DND-41 (cell line): ENCODE measurements at regions not wholly inside any gene's neighbourhood (a gene's known extent, or its start where the extent isn't known, plus 50 kb on each side); places are given as distances from the start of the nearest gene placed in this dataset.

Experiments used
- ATAC-seq: fragments of 200-7000 bp; cut with Tn5 transposase; 3 replicates; pipeline ENCODE4 v1.9.1; 2021; ENCODE audit warnings: low read depth; ENCODE audit not compliant: insufficient read depth
- DNase-seq: peaks from one replicate; pipeline ENCODE4 v3.0.0-alpha.2; 2020
- H2AFZ ChIP-seq: 2 replicates; pipeline ENCODE4 v1.6.0; 2012; ENCODE audit warnings: low read depth, low read length
- H3K27ac ChIP-seq: 2 replicates; pipeline ENCODE4 v1.5.1; 2012; ENCODE audit warnings: low read length, inconsistent platforms
- H3K27me3 ChIP-seq: fragments of 200-600 bp; sonication (generic); 2 replicates; pipeline ENCODE4 v1.6.0; 2012; ENCODE audit warnings: low read length, mild to moderate bottlenecking, inconsistent platforms; ENCODE audit not compliant: insufficient read depth, poor library complexity
- H3K36me3 ChIP-seq: 2 replicates; pipeline ENCODE4 v1.5.1; 2012; ENCODE audit warnings: low read length, inconsistent platforms; ENCODE audit not compliant: insufficient read depth
- H3K4me1 ChIP-seq: 2 replicates; pipeline ENCODE4 v1.5.1; 2012; ENCODE audit warnings: mild to moderate bottlenecking, low read length; ENCODE audit not compliant: insufficient read depth
- H3K4me2 ChIP-seq: 2 replicates; pipeline ENCODE4 v1.6.0; 2012; ENCODE audit warnings: mild to moderate bottlenecking, moderate library complexity, low read length, inconsistent platforms; ENCODE audit not compliant: insufficient read depth
- H3K4me3 ChIP-seq, 2 experiments: fragments of 200-600 bp in 1 of 2; shearing (Covaris generic) in 1 of 2; 2 replicates each; pipeline ENCODE4 v1.5.1; 2012 to 2016; ENCODE audit warnings: inconsistent platforms in 2 of 2, low read length in 2 of 2, mild to moderate bottlenecking in 2 of 2, low read depth in 1 of 2, moderate library complexity in 1 of 2
- H3K79me2 ChIP-seq: 2 replicates; pipeline ENCODE4 v1.6.0; 2012; ENCODE audit warnings: low read length, inconsistent platforms; ENCODE audit not compliant: insufficient read depth
- H3K9ac ChIP-seq: 2 replicates; pipeline ENCODE4 v1.6.0; 2012; ENCODE audit warnings: low read depth, mild to moderate bottlenecking, inconsistent platforms, low read length, moderate library complexity
- H3K9me3 ChIP-seq: 2 replicates; pipeline ENCODE4 v1.5.1; 2012; ENCODE audit warnings: low read length, moderate library complexity, mild to moderate bottlenecking, inconsistent platforms; ENCODE audit not compliant: insufficient read depth, severe bottlenecking
- H4K20me1 ChIP-seq: 2 replicates; pipeline ENCODE4 v1.6.0; 2012; ENCODE audit warnings: low read length; ENCODE audit not compliant: insufficient read depth
- EZH2 ChIP-seq: IDR thresholded peaks from 3 replicates; pipeline ENCODE4 v1.6.1; 2012; ENCODE audit warnings: borderline replicate concordance, low read depth, mild to moderate bottlenecking, moderate library complexity, low read length, inconsistent platforms; ENCODE audit not compliant: severe bottlenecking
- TF ChIP-seq, protein P1 (sequence below): IDR thresholded peaks from 2 replicates; pipeline ENCODE4 v1.5.1; 2012; ENCODE audit warnings: borderline replicate concordance, low read length, moderate library complexity, mild to moderate bottlenecking; ENCODE audit not compliant: poor library complexity, severe bottlenecking; ENCODE audit errors: extremely low read depth

DNA sequence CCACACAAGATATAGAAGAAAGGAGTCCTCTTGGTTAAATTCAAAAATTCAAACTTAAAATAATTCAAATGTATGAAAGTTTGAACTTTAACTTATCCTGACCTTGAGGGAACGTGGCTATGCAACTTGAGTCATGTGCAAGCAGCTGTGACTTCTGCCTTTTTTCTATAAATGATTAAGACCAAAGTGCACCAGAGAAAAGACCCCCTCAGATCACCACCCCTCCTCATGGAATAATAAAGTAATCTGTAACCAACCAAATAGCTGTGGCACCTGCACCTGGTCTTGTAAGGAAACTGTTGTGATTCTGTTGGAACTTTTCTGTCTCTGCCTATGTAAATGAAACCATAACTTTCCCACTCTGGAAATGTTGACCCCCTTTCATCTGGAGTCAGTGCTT lies 141.1 kb upstream of the GGTLC1 start:
- ATAC-seq (no peak), DNase-seq (no peak)
- Histone ChIP-seq H3K36me3 (no peaks in the 10 kb centered on the region), H3K4me2 (no peak overlapping the region), H3K79me2 (no peaks in the 10 kb centered on the region), H3K4me1 (peaks cover 5% of the 10 kb centered on the region; the same call in 1 of the 2 replicates), H3K4me3 (no peak overlapping the region), H3K27ac (no peak overlapping the region), H3K27me3 (no peaks in the 10 kb centered on the region), H3K9ac (no peak overlapping the region), H3K9me3 (no peaks in the 10 kb centered on the region), H2AFZ (no peak overlapping the region), H4K20me1 (no peaks in the 10 kb centered on the region)
- TF ChIP-seq, protein P1, sequence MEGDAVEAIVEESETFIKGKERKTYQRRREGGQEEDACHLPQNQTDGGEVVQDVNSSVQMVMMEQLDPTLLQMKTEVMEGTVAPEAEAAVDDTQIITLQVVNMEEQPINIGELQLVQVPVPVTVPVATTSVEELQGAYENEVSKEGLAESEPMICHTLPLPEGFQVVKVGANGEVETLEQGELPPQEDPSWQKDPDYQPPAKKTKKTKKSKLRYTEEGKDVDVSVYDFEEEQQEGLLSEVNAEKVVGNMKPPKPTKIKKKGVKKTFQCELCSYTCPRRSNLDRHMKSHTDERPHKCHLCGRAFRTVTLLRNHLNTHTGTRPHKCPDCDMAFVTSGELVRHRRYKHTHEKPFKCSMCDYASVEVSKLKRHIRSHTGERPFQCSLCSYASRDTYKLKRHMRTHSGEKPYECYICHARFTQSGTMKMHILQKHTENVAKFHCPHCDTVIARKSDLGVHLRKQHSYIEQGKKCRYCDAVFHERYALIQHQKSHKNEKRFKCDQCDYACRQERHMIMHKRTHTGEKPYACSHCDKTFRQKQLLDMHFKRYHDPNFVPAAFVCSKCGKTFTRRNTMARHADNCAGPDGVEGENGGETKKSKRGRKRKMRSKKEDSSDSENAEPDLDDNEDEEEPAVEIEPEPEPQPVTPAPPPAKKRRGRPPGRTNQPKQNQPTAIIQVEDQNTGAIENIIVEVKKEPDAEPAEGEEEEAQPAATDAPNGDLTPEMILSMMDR = no peak
- TF ChIP-seq EZH2 = no peak

DNA sequence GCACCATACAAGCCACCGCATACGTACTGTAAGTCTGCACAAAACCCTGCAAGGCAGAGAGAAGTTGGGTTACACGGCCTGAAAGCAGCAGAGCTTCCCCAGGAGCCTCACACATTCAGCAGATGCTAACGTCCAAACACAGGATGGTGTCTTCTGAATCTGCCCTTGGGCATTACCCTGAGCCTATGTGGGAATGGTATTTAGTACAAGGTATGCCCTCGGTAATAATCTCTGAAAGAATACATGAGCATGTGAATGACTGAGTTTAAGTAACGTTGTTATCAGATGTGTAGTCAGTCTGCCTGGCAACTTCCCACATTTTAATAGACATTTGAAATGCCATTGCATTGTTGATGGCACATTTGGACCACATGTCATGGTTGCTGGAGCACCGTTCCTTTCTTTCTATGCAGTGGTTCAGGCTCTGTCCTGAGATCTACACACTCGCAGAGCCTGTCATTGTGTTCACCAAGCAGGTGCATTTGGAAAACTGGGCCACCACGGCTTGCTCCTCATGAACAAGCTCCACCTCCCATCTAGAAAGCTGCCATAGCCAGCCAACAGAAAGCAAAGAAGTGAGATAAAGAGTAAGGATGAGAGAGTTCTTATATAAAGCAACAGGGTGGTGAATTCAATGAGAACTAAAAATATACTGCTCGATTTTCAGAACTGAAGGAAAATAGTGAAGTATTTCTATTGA lies 136.5 kb upstream of the GGTLC1 start:
- DNase-seq (no peak), ATAC-seq (no peak)

DNA sequence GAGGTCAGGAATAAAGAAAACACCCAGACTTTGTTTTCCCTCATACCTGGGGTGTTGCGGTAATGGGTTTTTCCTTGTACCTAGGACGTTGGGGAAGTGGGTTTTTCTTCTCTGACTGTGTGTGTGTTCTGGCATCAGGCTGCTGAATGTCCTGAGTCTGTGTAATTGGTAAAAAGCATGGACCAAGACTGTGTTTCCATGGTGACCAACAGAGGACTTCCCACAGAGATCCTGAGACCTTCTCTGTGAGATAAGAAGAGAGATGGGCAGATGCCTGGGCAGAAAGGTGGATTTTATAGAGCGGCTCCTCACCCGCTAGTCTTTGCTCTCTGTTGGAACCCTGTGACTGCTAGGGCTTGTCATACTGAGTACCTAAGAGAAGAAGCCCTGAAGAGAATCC lies 135.4 kb upstream of the GGTLC1 start:
- no peaks in the 10 kb centered on the region for H3K36me3 ChIP-seq
- ATAC-seq (no peak), DNase-seq (no peak)
- H3K79me2 ChIP-seq = no peaks in the 10 kb centered on the region
- no peak overlapping the region for H3K9ac ChIP-seq
- no peak overlapping the region for H3K4me3 ChIP-seq
- H3K9me3 ChIP-seq = no peaks in the 10 kb centered on the region
- no peak overlapping the region for H3K4me2 ChIP-seq
- TF ChIP-seq, protein P1 = no peak
- no peak for TF ChIP-seq EZH2
- H3K4me1 ChIP-seq = no peaks in the 10 kb centered on the region
- H2AFZ ChIP-seq = no peak overlapping the region
- H3K27me3 ChIP-seq = no peaks in the 10 kb centered on the region
- no peak overlapping the region for H3K27ac ChIP-seq
- H4K20me1 ChIP-seq = no peaks in the 10 kb centered on the region

More for the DNA sequence above, 136.5 kb upstream of the GGTLC1 start:
- Histone ChIP-seq H3K27me3 (no peaks in the 10 kb centered on the region), H3K79me2 (no peaks in the 10 kb centered on the region), H3K4me2 (no peak overlapping the region), H3K9ac (no peak overlapping the region), H4K20me1 (no peaks in the 10 kb centered on the region), H3K4me3 (no peak overlapping the region), H3K36me3 (no peaks in the 10 kb centered on the region), H3K27ac (no peak overlapping the region), H2AFZ (no peak overlapping the region), H3K4me1 (no peaks in the 10 kb centered on the region), H3K9me3 (no peaks in the 10 kb centered on the region)
- TF ChIP-seq EZH2 = no peak

DNA sequence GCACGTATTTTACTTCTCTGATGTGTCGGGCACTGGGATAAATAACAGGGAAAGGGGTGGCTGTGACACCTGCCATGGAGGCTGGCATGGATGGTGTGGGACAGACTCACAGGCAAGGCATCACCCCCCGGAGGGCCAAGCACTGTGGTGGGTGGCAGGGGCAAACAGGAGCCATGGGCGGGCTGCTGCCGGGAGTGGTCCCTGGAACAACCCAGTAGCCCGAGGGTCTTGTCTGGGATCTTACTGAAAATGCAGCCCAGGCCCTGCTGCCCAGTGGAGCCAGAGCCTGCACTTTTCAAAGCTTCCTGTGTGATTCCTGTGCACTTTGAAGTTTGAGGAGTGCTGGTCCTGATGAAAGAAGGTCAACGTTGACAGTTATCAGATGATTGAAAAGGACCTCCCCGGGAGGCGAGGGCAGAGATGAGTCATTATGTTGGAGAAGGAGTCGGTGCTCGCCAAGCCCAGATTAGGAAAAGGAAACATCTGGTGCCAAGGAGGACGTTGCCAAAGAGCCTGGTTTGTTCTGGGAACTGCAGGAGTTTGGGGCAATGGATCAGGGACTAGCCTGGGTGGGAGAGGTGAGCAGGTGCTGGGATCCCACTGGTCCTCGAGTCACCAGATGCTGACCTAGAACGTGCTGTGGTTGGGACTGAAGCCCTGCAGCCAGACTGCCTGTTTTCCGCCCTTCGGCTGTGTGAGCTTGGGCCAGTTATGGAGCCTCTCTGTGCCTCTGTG lies 130.0 kb upstream of the GGTLC1 start:
- Histone ChIP-seq H3K27ac (no peak overlapping the region), H2AFZ (no peak overlapping the region), H3K9ac (no peak overlapping the region), H3K4me3 (no peak overlapping the region), H3K36me3 (no peaks in the 10 kb centered on the region), H3K79me2 (no peaks in the 10 kb centered on the region), H3K4me2 (no peak overlapping the region), H4K20me1 (no peaks in the 10 kb centered on the region), H3K4me1 (no peaks in the 10 kb centered on the region), H3K27me3 (no peaks in the 10 kb centered on the region), H3K9me3 (no peaks in the 10 kb centered on the region)
- no peak for DNase-seq
- TF ChIP-seq EZH2 = no peak
- TF ChIP-seq, protein P1 = no peak
- ATAC-seq = no peak
